Psoas muscle (tissue), 7 donors: ENCODE measurements at regions not wholly inside any gene's neighbourhood (a gene's known extent, or its start where the extent isn't known, plus 50 kb on each side); places are given as distances from the start of the nearest gene placed in this dataset.

Experiments used
- ATAC-seq, 4 donors: fragments of 200-7000 bp; cut with Tn5 transposase; one replicate each; pipeline ENCODE4 v1.9.1; 2020; ENCODE audit warnings: moderate library complexity in 3 of 4, mild to moderate bottlenecking in 2 of 4
- DNase-seq, 2 donors: peaks; one replicate each; pipeline ENCODE4 v3.0.0-alpha.2; 2020
- H3K27ac ChIP-seq: fragments of 200-600 bp; one replicate; pipeline ENCODE4 v1.8.0; 2022
- H3K27me3 ChIP-seq, 3 donors: fragments of 200-600 bp in 1 of 3; one replicate each; pipeline versions ENCODE4 v1.6.1 to v1.8.0; 2013 to 2022; ENCODE audit warnings: low read length in 2 of 3, mild to moderate bottlenecking in 2 of 3, moderate library complexity in 1 of 3; ENCODE audit not compliant: insufficient read depth in 3 of 3
- H3K36me3 ChIP-seq, 2 donors: fragments of 200-600 bp in 1 of 2; one replicate each; pipeline versions ENCODE4 v1.6.1 to v1.8.0; 2013 to 2022; ENCODE audit warnings: low read depth in 1 of 2, mild to moderate bottlenecking in 1 of 2, moderate library complexity in 1 of 2; ENCODE audit not compliant: insufficient read depth in 1 of 2
- H3K4me1 ChIP-seq: fragments of 200-600 bp; one replicate; pipeline ENCODE4 v1.8.0; 2022
- H3K4me3 ChIP-seq: fragments of 200-600 bp; one replicate; pipeline ENCODE4 v1.8.0; 2022; ENCODE audit warnings: mild to moderate bottlenecking
- H3K9me3 ChIP-seq: fragments of 200-600 bp; one replicate; pipeline ENCODE4 v1.8.0; 2022
- CTCF ChIP-seq: fragments of 200-600 bp; IDR thresholded peaks from one replicate; pipeline ENCODE4 v1.8.0; 2022; ENCODE audit warnings: antibody characterized with exemption
- WGBS, 3 donors: extraction: QIAGEN DNeasy Blood & Tissue Kit; methylation state at CpG; one replicate each; pipeline versions ENCODE4 v1.1.6 to v1.1.7; 2013; 5-methylcytosine and 5-hydroxymethylcytosine counted together
- intact Hi-C, 2 donors: fragments of 100-400 bp; cut with DNase I; formaldehyde crosslinking; loops; one replicate each; pipeline versions ENCODE4 v1.11.0 to v1.14.2; 2022
- donor health status: healthy with polysubstance abuse.
- donor health status: DM: no; HTN: no; CAD: no; lungs with moderate emphysema.
- donor health status: Bipolar disorder and iron deficiency.
- donor health status: healthy.
- donor health status: DM: yes; HTN: yes; CAD: no.
- donor health status: DM: no; HTN: no; CAD: no.
- donor health status: DM: yes; HTN: yes; CAD: no.

- no peak for TF ChIP-seq CTCF
- Histone ChIP-seq H3K4me1 (no peaks in the 10 kb centered on the region), H3K27ac (no peak overlapping the region), H3K27me3 (no peaks in the 10 kb centered on the region), H3K36me3 (no peaks in the 10 kb centered on the region), H3K4me3 (no peak overlapping the region), H3K9me3 (no peaks in the 10 kb centered on the region)
- intact Hi-C loops, result no loop called here
- no peak for DNase-seq
- ATAC-seq, result no peak
- 75 to 81% (median 80%) methylated on average over 6 of the region's 6 CpGs for WGBS, 3 donors
Measured at GRCh38 chr12:24038211-24038997, 88.9 kb upstream of the SOX5 start.

DNA sequence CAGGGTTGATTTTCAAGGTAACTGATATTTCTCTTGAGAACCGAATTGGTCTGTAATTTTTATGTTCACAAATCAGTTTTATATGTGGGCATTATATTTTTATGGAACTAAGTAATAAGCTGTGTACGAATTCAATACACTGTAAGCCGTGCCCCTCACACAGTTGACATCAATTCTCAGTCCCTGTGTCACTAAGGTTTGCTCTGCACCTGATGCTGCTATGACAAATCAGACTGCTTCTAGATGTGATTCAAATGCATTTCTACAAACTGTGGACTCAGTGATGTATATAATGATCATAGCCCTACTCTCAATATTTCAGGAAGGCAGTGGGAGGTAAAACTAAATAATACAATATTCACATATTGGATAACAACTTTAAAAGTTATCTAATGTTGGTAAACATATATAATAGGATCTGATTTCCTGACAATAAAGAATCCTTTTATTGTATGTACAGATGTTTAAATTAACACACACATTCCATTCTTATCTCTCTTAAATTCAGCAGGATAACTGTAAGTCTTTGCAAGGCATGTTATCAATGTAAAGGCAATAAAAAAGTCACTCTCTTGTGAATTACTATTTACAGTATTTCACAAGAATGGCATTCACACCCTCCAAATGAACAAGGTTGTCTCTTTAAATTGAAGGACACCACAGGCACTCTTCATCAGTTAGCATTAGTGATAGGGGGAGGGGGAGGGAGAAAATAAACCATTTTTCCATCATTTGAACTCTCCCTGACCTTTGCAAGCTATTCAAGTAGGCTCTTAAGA lies 87.2 kb upstream of the SOX5 start:
- no peak for ATAC-seq
- intact Hi-C loops, result no loop called here
- 77 to 83% (median 78%) methylated on average over 3 of the region's 3 CpGs for WGBS, 3 donors
- H3K4me1 ChIP-seq, result no peaks in the 10 kb centered on the region
- H3K36me3 ChIP-seq, result no peaks in the 10 kb centered on the region
- no peaks in the 10 kb centered on the region for H3K9me3 ChIP-seq
- H3K27me3 ChIP-seq, result no peaks in the 10 kb centered on the region
- H3K27ac ChIP-seq, result no peak overlapping the region
- no peak for DNase-seq
- TF ChIP-seq CTCF, result no peak
- H3K4me3 ChIP-seq, result no peak overlapping the region

GRCh38 chr12:24034894-24035293 lies 85.4 kb upstream of the SOX5 start:
- intact Hi-C loops, result no loop called here
- ATAC-seq, result no peak
- no peak overlapping the region for H3K4me3 ChIP-seq
- no peak overlapping the region for H3K27ac ChIP-seq
- DNase-seq, result no peak
- no peak for TF ChIP-seq CTCF
- no peaks in the 10 kb centered on the region for H3K4me1 ChIP-seq
- H3K9me3 ChIP-seq, result no peaks in the 10 kb centered on the region
- H3K36me3 ChIP-seq, result no peaks in the 10 kb centered on the region
- 91 to 94% (median 92%) methylated on average over 3 of the region's 3 CpGs for WGBS, 3 donors
- H3K27me3 ChIP-seq, result no peaks in the 10 kb centered on the region

- Histone ChIP-seq H3K4me3 (no peak overlapping the region), H3K27me3 (no peaks in the 10 kb centered on the region), H3K4me1 (no peaks in the 10 kb centered on the region), H3K9me3 (no peaks in the 10 kb centered on the region), H3K27ac (no peak overlapping the region), H3K36me3 (no peaks in the 10 kb centered on the region)
- ATAC-seq, result no peak
- DNase-seq, result no peak
- intact Hi-C loops, result no loop called here
- no peak for TF ChIP-seq CTCF
- WGBS, 3 donors, result 24 to 44% (median 27%) methylated on average over 3 of the region's 3 CpGs
Measured at GRCh38 chr12:24034160-24034559, 84.7 kb upstream of the SOX5 start.
